HG02678 (cell line): ENCODE measurements at regions not wholly inside any gene's neighbourhood (a gene's known extent, or its start where the extent isn't known, plus 50 kb on each side); places are given as distances from the start of the nearest gene placed in this dataset.
"Not testable (repeated sequence)": the region's sequence is repeated elsewhere in the genome, so short reads cannot be mapped to it uniquely, and the experiment has no call there.

ENCODE experiments used
- ATAC-seq: cut with Tn5 transposase; IDR thresholded peaks from one replicate; pipeline ENCODE4 v1.9.1; 2021; ENCODE audit warnings: mild to moderate bottlenecking, moderate library complexity; ENCODE audit not compliant: unreplicated experiment

GRCh38 chr3:22634433-22634832, 568.7 kb upstream of the UBE2E2 start:
- ATAC-seq: no peak

GRCh38 chr3:22659651-22660475, 543.3 kb upstream of the UBE2E2 start:
- no peak for ATAC-seq

- ATAC-seq: no peak
These were observed 542.5 kb upstream of the UBE2E2 start for GRCh38 chr3:22660606-22661005.

- no peak for ATAC-seq
These were observed 541.9 kb upstream of the UBE2E2 start for GRCh38 chr3:22661121-22661700.

GRCh38 chr3:22665528-22665927, 537.6 kb upstream of the UBE2E2 start:
- no peak for ATAC-seq

- no peak for ATAC-seq
These were observed 536.4 kb upstream of the UBE2E2 start for GRCh38 chr3:22666736-22667135.

- no peak for ATAC-seq
These were observed 531.3 kb upstream of the UBE2E2 start for GRCh38 chr3:22671848-22672247.

- no peak for ATAC-seq
These were observed 518.4 kb upstream of the UBE2E2 start for GRCh38 chr3:22684739-22685138.

- no peak for ATAC-seq
These were observed 517.5 kb upstream of the UBE2E2 start for GRCh38 chr3:22685597-22685996.

GRCh38 chr3:22691407-22691806, 511.7 kb upstream of the UBE2E2 start:
- ATAC-seq: no peak

- ATAC-seq: no peak
These were observed 511.1 kb upstream of the UBE2E2 start for GRCh38 chr3:22691856-22692628.

GRCh38 chr3:22700876-22701275, 502.3 kb upstream of the UBE2E2 start:
- ATAC-seq: no peak

- no peak for ATAC-seq
These were observed 499.0 kb upstream of the UBE2E2 start for GRCh38 chr3:22704166-22704565.

- no peak for ATAC-seq
These were observed 498.4 kb upstream of the UBE2E2 start for GRCh38 chr3:22704571-22705354.

GRCh38 chr3:22706922-22707321, 496.2 kb upstream of the UBE2E2 start:
- not testable (repeated sequence) for ATAC-seq

GRCh38 chr3:22713936-22714335, 489.2 kb upstream of the UBE2E2 start:
- ATAC-seq: no peak

- ATAC-seq: no peak
These were observed 488.4 kb upstream of the UBE2E2 start for GRCh38 chr3:22714749-22715148.

- no peak for ATAC-seq
These were observed 482.5 kb upstream of the UBE2E2 start for GRCh38 chr3:22720596-22720995.

- no peak for ATAC-seq
These were observed 478.7 kb upstream of the UBE2E2 start for GRCh38 chr3:22724420-22724819.

- no peak for ATAC-seq
These were observed 474.7 kb upstream of the UBE2E2 start for GRCh38 chr3:22728406-22728805.

GRCh38 chr3:22729212-22729611, 473.9 kb upstream of the UBE2E2 start:
- no peak for ATAC-seq
